Ammon's horn (tissue), 1 donor: ENCODE measurements at regions not wholly inside any gene's neighbourhood (a gene's known extent, or its start where the extent isn't known, plus 50 kb on each side); places are given as distances from the start of the nearest gene placed in this dataset.

Experiments used
- DNase-seq: peaks from one replicate; pipeline ENCODE4 v3.0.0-alpha.2; 2016; ENCODE audit warnings: low spot score

GRCh38 chr1:221812088-221812752 lies 70.3 kb upstream of the DUSP10 start:
- no peak for DNase-seq

DNA sequence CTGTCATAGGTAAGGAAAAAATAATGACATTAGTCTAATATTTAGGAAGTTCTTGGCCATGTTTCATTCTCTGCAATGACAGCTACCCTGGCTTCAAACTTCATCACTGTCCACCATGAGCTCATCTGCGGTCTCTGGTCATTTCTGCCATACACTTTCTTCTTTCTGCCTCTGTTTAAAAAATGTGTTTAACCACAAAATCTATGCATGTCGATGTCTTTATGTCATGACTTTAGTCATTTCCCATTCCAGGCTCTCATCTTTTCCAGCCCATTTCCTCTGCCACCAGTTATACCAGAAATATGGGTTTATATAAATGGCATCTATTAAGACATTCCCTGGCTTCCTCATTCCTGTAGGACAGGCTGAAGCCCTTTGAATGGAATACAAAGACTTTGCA lies 68.5 kb upstream of the DUSP10 start:
- no peak for DNase-seq

- no peak for DNase-seq
Observed at GRCh38 chr1:221809091-221810029, 67.5 kb upstream of the DUSP10 start.

DNA sequence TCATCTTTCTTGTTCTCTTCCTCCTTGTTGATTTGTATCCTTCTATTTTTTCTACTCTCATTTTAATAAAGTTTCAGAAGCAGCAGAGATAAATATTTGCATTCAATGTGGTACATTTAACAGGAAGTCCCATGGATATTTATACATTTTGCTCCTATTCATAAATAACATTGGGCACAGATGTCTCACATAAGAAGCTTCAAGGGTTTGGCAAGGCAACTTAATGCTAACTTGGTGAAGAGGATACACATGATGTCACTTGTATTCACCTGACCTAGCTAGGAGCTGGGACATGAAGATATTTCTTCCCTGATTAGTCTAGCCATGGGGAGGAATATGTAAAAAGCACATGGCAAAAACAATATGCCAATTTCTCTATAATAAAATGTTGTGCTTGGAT lies 65.1 kb upstream of the DUSP10 start:
- DNase-seq, result peak; percentile 14

- DNase-seq, result no peak
Observed at GRCh38 chr1:221806236-221806635, 64.3 kb upstream of the DUSP10 start.

DNA sequence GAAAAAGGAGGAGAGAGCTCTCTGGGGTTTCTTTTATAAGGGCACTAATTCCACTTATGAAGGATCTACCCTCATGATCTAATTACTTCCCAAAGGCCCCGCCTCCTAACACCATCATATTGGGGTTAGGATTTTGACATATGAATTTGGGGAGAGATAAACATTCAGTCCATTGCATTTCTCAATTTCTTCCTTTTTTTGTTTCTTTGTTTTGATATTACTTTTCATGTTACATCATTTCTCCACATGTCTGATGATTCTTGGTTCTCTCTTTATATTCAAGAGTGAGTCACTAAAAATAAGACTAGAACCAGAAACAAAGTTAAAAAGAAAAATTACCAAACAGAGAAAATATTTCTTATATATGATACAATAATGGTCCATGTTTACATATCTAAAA lies 63.2 kb upstream of the DUSP10 start:
- no peak for DNase-seq

DNA sequence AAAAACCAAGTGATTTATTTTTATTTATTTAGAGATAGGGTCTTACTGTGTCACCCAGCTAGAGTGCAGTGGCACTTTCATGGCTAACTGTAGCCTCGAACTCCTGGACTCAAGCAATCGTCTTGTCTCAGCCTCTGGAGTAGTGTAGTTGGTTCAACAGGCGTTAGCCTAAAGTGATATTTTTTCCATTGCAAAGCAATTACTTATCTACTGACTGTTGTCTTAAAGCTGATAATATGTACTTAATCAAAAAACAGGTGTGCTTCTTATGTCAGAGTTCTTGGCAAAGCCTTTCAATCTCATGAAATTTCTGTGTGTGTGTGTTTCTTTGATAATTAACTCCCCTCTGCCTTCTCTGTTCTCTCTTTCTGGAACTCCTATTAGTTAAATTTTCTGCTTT lies 62.4 kb upstream of the DUSP10 start:
- no peak for DNase-seq

DNA sequence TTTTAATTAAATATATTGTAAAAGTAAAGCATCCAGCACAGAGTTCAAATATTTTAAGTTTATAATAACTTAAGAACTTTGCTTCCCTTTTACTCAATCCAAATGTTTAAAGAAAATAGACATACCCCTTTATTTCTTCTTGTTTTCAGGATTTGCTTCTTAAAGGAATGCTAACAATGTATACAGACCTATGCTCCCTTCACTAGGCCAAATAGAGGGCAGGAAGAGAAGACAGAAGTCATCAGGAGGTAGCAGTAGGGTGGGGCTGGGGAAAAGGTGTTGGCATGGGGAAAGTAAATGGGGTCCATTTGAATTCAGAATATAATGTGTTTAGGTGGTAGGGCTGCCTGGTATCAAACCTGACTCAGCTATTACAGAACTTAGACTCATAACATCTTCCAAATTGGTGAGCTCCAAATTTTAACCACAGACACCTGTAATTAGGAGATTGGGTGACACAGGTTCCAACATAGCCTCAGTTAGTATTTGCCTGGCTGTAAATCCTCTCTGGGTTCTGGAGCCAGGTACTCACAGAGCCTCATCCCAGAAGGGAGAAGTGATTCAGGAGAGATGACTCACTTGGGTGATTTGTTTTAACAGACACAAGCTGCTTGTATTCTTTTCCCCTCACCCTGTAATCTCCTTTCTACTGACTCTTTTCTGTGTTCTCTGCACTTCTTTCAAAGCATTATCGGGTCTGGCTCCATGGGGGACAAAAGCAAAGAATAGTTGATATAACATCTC lies 60.1 kb upstream of the DUSP10 start:
- no peak for DNase-seq

GRCh38 chr1:221801251-221801661 lies 59.4 kb upstream of the DUSP10 start:
- no peak for DNase-seq

GRCh38 chr1:221800831-221801230 lies 58.9 kb upstream of the DUSP10 start:
- no peak for DNase-seq

GRCh38 chr1:221797506-221797905 lies 55.6 kb upstream of the DUSP10 start:
- DNase-seq, result no peak

DNA sequence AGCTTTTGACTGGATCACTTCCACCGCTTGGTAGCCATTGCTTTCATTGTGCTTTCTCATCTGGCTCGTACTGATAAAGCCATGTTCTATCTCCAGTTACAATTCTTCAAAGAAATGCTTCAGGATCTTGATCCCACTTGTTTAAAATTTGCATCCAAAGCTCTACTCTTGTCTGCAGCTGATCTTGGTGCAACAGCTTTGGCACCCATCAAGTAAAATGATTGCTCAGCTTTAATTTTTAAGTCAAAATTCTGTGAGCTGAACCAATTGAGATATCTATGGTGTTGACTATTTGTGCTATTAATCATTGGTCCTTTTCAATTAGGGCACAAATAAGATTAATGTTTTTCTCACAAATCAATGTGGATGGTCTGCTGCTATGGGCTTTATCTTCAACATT lies 54.8 kb upstream of the DUSP10 start:
- no peak for DNase-seq

GRCh38 chr1:221795380-221795779 lies 53.5 kb upstream of the DUSP10 start:
- no peak for DNase-seq

GRCh38 chr1:221794935-221795334 lies 53.0 kb upstream of the DUSP10 start:
- no peak for DNase-seq

- no peak for DNase-seq
Observed at GRCh38 chr1:221794079-221794670, 52.3 kb upstream of the DUSP10 start.

- DNase-seq, result no peak
Observed at GRCh38 chr1:221793439-221794078, 51.7 kb upstream of the DUSP10 start.

DNA sequence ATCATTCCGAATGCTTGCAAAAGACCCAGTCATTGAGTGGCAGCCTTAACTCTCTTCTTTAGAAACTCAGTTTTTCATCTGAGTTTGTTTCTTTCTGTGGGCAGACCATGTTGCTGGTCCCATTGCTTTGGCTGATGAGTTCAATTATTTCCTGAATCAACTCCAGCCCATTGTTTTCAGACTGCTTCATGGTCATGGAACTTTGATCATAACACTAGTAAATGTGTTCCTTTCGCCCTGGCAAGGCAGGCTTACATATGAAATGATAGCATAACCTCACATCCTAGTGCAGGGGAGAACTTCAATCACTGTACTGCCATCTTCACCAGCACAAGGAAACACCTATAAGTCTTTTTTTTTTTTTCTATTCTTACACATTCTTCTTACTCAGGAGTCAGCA lies 50.0 kb upstream of the DUSP10 start:
- no peak for DNase-seq
